AG04449 (cell line): ENCODE measurements at regions not wholly inside any gene's neighbourhood (a gene's known extent, or its start where the extent isn't known, plus 50 kb on each side); places are given as distances from the start of the nearest gene placed in this dataset.

Source experiments
- CTCF ChIA-PET: fragments of 350-600 bp; formaldehyde crosslinking; extraction: SDS; loops from one replicate; lab custom pipeline; 2021; ENCODE audit warnings: antibody characterized with exemption; lab: Yijun Ruan, JAX
- POLR2A ChIA-PET: fragments of 400-600, 350-600 bp; formaldehyde crosslinking; extraction: SDS; loops from one replicate; lab custom pipeline; 2020; ENCODE audit warnings: antibody characterized with exemption, inconsistent platforms; lab: Yijun Ruan, JAX
- DNase-seq: peaks from one replicate; pipeline ENCODE4 v3.0.0-alpha.2; 2010; ENCODE audit warnings: low read depth, low spot score
- H3K4me3 ChIP-seq: 2 replicates; pipeline ENCODE4 v1.5.1; 2011; ENCODE audit warnings: low read depth, mild to moderate bottlenecking, control low read depth, low read length
- TF ChIP-seq, protein P1 (sequence below): IDR thresholded peaks from one replicate; pipeline ENCODE4 v1.5.1; 2011; ENCODE audit warnings: mild to moderate bottlenecking, moderate library complexity, low read length, control low read depth, inconsistent platforms; ENCODE audit not compliant: insufficient read depth; ENCODE audit errors: missing control alignments

DNA sequence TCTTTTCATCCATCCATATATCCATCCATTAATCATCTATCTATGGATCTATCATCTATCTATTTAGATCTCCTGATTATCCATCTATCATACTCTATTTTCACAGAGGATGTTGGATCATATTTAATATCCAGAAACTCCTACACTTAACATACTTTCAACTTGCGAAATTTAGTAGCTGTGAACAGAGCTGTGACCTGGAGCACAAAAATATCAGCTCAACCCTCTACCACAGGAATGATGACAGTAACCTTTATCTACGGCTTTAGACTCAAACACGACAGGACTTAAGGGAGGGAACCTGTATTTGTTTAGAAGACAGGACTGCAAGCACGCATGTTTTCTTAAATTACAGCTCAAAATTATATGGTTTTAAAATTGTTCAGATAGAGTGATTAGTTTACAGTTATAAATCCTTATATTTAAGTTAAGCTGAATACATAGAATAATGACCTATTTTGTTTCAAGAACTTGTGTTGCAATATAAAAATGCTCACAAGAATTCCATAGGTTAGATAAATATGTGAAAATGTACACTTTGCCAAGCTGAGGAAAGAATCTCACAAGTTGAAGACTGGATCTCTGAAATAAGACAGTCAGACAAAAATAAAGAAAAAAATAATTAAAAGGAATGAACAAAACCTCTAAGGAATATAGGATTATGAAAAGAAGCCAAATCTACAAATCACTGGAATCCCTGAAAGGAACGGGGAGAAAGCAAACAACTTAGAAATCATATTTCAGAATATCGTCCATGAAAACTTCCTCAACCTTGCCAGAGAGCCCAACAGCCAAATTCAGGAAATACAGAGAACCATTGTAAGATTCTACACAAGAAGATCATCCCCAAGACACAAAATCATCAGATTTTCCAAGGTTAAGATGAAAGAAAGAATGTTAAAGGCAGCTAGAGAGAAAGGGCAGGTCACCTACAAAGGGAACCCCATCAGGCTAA lies 142.0 kb downstream of the COL6A3 start:
- ChIA-PET CTCF (interaction anchor here (1.0 to 4.4 kb wide), 6 partner anchors 8 to 149 kb away, joined by 3 to 18 read pairs (median 4); no protein-coding TSS in a partner anchor), POLR2A (no interaction called here)
- TF ChIP-seq, protein P1, sequence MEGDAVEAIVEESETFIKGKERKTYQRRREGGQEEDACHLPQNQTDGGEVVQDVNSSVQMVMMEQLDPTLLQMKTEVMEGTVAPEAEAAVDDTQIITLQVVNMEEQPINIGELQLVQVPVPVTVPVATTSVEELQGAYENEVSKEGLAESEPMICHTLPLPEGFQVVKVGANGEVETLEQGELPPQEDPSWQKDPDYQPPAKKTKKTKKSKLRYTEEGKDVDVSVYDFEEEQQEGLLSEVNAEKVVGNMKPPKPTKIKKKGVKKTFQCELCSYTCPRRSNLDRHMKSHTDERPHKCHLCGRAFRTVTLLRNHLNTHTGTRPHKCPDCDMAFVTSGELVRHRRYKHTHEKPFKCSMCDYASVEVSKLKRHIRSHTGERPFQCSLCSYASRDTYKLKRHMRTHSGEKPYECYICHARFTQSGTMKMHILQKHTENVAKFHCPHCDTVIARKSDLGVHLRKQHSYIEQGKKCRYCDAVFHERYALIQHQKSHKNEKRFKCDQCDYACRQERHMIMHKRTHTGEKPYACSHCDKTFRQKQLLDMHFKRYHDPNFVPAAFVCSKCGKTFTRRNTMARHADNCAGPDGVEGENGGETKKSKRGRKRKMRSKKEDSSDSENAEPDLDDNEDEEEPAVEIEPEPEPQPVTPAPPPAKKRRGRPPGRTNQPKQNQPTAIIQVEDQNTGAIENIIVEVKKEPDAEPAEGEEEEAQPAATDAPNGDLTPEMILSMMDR, result no peak
- DNase-seq, result no peak
- no peak overlapping the region for H3K4me3 ChIP-seq
